Gastroesophageal sphincter (tissue), 3 donors: ENCODE measurements at regions not wholly inside any gene's neighbourhood (a gene's known extent, or its start where the extent isn't known, plus 50 kb on each side); places are given as distances from the start of the nearest gene placed in this dataset.

Source experiments
- EP300 ChIP-seq: sonication (generic); formaldehyde crosslinking; IDR thresholded peaks from one replicate; pipeline ENCODE4 v1.6.1; 2017; ENCODE audit warnings: antibody characterized with exemption, mild to moderate bottlenecking
- POLR2A ChIP-seq, 2 donors: fragments of 450-650 bp; IDR thresholded peaks; one replicate each; pipeline ENCODE4 v1.6.1; 2017; ENCODE audit warnings: antibody characterized with exemption in 2 of 2, mild to moderate bottlenecking in 2 of 2, moderate library complexity in 1 of 2
- TF ChIP-seq, protein P1 (sequence below), 4 experiments: fragments of 200-600 bp in 2 of 4; fragments of 450-650 bp in 2 of 4; sonication (generic) in 1 of 4; IDR thresholded peaks; one replicate each; pipeline ENCODE4 v1.5.1; 2017 to 2019; ENCODE audit warnings: antibody characterized with exemption in 4 of 4, mild to moderate bottlenecking in 2 of 4, moderate library complexity in 2 of 4

- TF ChIP-seq, protein P1, sequence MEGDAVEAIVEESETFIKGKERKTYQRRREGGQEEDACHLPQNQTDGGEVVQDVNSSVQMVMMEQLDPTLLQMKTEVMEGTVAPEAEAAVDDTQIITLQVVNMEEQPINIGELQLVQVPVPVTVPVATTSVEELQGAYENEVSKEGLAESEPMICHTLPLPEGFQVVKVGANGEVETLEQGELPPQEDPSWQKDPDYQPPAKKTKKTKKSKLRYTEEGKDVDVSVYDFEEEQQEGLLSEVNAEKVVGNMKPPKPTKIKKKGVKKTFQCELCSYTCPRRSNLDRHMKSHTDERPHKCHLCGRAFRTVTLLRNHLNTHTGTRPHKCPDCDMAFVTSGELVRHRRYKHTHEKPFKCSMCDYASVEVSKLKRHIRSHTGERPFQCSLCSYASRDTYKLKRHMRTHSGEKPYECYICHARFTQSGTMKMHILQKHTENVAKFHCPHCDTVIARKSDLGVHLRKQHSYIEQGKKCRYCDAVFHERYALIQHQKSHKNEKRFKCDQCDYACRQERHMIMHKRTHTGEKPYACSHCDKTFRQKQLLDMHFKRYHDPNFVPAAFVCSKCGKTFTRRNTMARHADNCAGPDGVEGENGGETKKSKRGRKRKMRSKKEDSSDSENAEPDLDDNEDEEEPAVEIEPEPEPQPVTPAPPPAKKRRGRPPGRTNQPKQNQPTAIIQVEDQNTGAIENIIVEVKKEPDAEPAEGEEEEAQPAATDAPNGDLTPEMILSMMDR (IDR thresholded peaks at IDR 0.05): no peak
- TF ChIP-seq POLR2A (IDR thresholded peaks at IDR 0.05) (no peak), EP300 (no peak)
These were observed 491.0 kb downstream of the HAO1 start for GRCh38 chr20:7449269-7449668.
